Hematopoietic multipotent progenitor cell treated with erythropoietin and hydrocortisone succinate and interleukin-3 and kit ligand, for 15 days (in vitro differentiated cells): ENCODE measurements at regions not wholly inside any gene's neighbourhood (a gene's known extent, or its start where the extent isn't known, plus 50 kb on each side); places are given as distances from the start of the nearest gene placed in this dataset.
"Not testable (repeated sequence)": the region's sequence is repeated elsewhere in the genome, so short reads cannot be mapped to it uniquely, and the experiment has no call there.

Experiments
- DNase-seq: peaks from one replicate; pipeline ENCODE4 v3.0.0-alpha.2; 2015; ENCODE audit warnings: low spot score

GRCh38 chr3:126292318-126293070, 64.7 kb downstream of the KLF15 start:
- no peak for DNase-seq

- DNase-seq: no peak
Measured at GRCh38 chr3:126291537-126291936, 65.7 kb downstream of the KLF15 start.

GRCh38 chr3:126291061-126291460, 66.1 kb downstream of the KLF15 start:
- no peak for DNase-seq

GRCh38 chr3:126290325-126290724, 66.9 kb downstream of the KLF15 start:
- no peak for DNase-seq

- no peak for DNase-seq
Measured at GRCh38 chr3:126289096-126289495, 68.1 kb downstream of the KLF15 start.

- no peak for DNase-seq
Measured at GRCh38 chr3:126288314-126288713, 68.9 kb downstream of the KLF15 start.

GRCh38 chr3:126287536-126288241, 69.5 kb downstream of the KLF15 start:
- DNase-seq: no peak

GRCh38 chr3:126287171-126287535, 70.1 kb downstream of the KLF15 start:
- no peak for DNase-seq

GRCh38 chr3:126285369-126285768, 71.8 kb downstream of the KLF15 start:
- DNase-seq: no peak

- no peak for DNase-seq
Measured at GRCh38 chr3:126284258-126284904, 72.8 kb downstream of the KLF15 start.

GRCh38 chr3:126283651-126284050, 73.6 kb downstream of the KLF15 start:
- DNase-seq: not testable (repeated sequence)

GRCh38 chr3:126279853-126280252, 77.4 kb downstream of the KLF15 start:
- DNase-seq: no peak

- no peak for DNase-seq
Measured at GRCh38 chr3:126277629-126278378, 79.4 kb downstream of the KLF15 start.

GRCh38 chr3:126275620-126275904, 81.6 kb downstream of the KLF15 start:
- DNase-seq: no peak

- no peak for DNase-seq
Measured at GRCh38 chr3:126274735-126275619, 82.2 kb downstream of the KLF15 start.

- DNase-seq: no peak
Measured at GRCh38 chr3:126270145-126270811, 86.9 kb downstream of the KLF15 start.

GRCh38 chr3:126269354-126269753, 87.9 kb downstream of the KLF15 start:
- no peak for DNase-seq

GRCh38 chr3:126268866-126269265, 88.3 kb downstream of the KLF15 start:
- DNase-seq: no peak

GRCh38 chr3:126267976-126268615, 87.7 kb upstream of the ALDH1L1 start:
- no peak for DNase-seq

- DNase-seq: no peak
Measured at GRCh38 chr3:126267169-126267975, 87.0 kb upstream of the ALDH1L1 start.
